GM21717 (cell line): ENCODE measurements at regions not wholly inside any gene's neighbourhood (a gene's known extent, or its start where the extent isn't known, plus 50 kb on each side); places are given as distances from the start of the nearest gene placed in this dataset.

ENCODE experiments used
- ATAC-seq: cut with Tn5 transposase; IDR thresholded peaks from one replicate; pipeline ENCODE4 v1.9.1; 2021; ENCODE audit warnings: mild to moderate bottlenecking, moderate library complexity; ENCODE audit not compliant: unreplicated experiment

DNA sequence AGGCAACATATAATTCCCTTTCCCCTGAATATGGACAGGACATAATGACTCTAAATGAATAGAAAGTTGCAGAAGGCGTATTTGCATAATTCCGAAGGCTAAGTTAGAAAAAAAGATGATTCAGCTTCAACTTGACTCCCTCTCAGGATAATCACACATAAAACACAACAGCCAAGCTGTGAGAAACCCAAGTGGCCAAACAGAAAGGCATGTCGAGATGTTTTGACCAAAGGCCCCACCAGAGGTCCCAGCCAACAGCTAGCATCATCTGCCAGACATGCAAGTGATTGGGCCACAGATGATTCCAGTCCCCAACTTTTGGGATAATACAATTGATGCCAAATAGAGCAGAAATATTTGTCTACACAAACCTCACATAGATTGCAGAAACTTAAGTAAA is 444.9 kb downstream of the LTN1 start:
- ATAC-seq, result no peak

DNA sequence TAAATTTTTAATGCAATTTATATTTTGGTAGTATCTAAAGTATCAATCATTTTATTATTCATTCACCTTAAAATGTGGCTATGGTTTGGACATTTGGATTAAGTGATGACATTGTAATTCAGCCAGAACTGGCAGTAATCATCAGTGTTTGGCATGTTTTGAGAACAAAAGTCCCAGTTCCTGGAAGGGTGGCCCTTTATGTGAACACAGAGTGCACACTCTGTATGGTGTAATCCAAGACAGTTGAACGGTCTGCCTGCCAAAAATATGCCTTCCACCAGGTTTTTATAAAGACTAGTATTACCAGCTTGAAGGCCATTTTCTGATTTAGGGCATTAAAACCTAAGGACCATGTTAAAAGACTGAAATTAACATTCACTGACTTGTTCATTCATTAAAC is 448.7 kb downstream of the LTN1 start:
- ATAC-seq, result no peak

DNA sequence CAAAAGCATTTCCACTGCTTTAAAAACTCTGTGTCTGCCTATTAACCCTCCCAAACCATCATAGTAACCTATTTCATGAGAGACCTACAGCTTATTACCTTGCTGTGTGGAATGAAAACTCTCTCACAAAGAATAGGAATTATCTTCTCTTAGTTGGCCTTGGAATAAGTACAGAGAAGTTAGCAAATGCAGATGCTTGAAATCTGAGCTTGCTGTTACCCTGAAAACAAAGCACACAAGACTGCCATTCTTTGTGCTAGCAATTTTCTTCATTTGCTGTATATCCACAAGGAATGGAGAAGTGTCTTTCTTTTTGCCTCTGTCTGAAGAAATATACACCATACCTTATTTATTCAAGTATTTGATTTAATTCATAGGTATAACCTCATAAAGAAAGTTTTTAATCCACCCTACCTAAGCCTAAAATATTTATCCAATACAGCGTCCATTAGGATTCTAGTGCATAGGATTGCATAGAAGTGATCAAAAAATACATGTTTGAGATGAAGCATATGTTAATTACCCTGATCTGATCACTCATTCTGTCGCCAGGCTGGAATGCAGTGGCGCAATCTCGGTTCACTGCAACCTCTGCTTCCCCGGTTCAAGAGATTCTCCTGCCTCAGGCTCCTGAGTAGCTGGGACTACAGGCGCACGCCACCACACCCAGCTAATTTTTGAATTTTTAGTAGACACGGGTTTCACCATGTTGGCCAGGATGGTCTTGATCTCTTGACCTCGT is 451.1 kb downstream of the LTN1 start:
- ATAC-seq, result no peak

DNA sequence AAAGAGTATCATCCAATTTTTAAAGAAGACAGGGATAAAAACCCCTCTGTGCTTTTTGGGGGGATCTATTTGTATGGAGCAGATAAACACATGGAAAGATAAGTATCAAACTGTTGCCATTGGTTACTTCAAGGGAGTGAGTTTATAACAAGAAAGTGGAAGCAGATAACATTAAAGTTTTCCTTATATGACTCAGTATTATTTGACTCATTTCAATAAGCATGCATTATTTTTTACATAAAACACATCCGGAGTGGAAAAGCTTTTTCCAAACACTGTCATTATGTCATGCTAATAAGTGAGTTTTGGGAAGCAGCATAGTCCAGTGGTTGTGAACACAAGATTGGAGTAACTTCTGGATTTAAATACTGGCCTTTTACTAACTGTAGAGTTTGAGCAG is 452.2 kb downstream of the LTN1 start:
- no peak for ATAC-seq

DNA sequence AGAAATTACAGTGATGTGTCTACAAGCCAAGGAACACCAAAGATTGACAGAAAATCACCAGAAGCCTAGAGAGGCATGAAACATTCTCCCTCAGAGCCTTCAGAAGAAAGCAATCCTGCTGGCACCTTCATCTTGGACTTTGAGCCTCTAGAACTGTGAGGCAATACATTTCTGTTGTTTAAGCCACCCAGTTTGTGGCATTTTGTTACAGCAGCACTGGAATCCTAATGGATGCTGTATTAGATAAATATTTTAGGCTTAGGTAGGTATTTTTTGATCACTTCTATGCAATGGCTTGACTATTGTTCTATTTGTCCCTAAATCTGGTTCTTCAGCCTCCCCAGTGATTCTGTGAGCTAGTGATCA is 453.1 kb downstream of the LTN1 start:
- no peak for ATAC-seq

DNA sequence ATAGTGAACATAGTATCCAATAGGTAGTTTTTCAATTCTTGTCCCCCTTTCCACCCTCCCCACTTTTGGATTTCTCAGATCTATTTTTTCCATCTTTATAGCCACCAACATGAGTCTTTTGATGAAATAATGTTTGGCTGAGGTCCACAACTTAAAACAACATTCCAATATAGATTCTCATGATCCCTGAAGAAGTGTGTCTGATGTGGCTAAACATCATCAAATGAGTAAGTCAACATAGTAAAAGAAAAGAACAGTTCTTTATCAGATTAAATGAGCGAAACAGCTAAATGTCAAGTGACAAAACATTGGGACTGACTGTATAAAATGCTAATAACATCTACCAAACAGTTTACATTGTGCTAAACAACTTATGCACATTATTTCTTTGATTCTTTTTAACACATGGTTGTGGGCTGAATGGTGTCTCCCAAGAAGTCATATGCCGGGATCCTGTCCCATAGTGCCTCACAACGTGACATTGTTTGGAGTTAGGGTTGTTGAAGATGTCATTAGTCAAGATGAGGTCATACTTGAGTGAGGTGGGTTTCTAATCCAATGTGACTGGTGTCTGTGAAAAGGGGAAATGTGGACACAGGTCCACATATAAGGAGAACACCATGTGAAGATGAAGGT is 453.6 kb downstream of the LTN1 start:
- ATAC-seq, result no peak

DNA sequence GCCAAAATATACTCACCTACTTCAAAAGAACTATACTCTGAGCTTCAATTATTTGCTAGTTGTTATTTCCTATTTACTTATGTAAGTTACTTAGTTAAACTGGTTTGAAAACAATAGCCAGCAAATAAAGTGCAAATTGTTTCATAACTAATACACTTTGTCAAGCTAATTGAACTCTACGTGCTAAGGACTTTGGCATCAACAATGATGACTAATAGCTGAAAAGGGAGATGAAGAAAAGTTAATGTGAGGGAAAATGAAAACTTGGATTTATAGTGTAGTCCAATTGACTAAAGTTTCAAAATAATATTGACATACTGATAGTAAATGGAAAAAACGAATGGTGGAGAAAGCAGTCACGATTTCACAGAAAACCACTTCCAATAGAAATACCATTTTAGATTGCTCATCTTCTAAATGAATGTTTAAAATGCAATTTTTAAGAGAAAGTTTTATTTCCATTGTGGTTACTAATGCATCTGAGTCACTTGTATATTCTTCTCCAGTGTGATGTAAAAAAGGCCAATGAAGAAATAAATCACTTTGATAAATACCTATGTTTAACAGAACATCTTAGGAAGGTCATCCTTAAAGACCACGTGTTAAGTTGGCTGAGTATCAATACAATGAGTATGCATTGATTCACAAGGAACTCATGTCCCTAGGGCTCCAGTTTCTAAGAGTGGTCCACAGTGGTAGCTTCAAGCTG is 455.2 kb downstream of the LTN1 start:
- ATAC-seq, result no peak

GRCh38 chr21:28532446-28532845 is 460.2 kb downstream of the LTN1 start:
- ATAC-seq, result no peak

DNA sequence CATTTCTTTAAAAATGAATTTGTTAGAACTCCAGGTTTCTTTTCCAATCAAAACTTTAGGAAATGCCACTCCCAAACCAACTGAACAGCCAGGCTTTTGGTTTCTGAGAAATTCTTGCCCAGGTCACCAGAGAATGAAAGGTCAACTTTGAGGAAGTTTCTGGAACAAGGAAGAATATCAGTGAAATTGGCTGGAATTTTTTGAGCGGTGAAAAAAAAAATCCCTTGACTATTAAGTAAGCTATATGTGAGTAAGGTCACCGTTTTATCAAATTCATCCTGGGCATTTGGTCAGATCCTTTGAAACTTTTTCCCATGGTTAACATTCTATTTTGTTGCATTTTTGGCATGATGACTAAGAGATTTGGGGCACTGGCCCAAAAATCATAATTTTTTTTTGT is 469.3 kb downstream of the LTN1 start:
- no peak for ATAC-seq

- ATAC-seq, result no peak
Measured at GRCh38 chr21:28522014-28522799, 470.5 kb downstream of the LTN1 start.

- ATAC-seq, result no peak
Measured at GRCh38 chr21:28518630-28519029, 474.0 kb downstream of the LTN1 start.

- peak; percentile 97 for ATAC-seq
Measured at GRCh38 chr21:28516991-28517592, 475.6 kb downstream of the LTN1 start.

GRCh38 chr21:28516021-28516420 is 476.7 kb downstream of the LTN1 start:
- no peak for ATAC-seq

GRCh38 chr21:28513428-28513827 is 479.2 kb downstream of the LTN1 start:
- ATAC-seq, result no peak

- ATAC-seq, result no peak
Measured at GRCh38 chr21:28509031-28509430, 483.6 kb downstream of the LTN1 start.

DNA sequence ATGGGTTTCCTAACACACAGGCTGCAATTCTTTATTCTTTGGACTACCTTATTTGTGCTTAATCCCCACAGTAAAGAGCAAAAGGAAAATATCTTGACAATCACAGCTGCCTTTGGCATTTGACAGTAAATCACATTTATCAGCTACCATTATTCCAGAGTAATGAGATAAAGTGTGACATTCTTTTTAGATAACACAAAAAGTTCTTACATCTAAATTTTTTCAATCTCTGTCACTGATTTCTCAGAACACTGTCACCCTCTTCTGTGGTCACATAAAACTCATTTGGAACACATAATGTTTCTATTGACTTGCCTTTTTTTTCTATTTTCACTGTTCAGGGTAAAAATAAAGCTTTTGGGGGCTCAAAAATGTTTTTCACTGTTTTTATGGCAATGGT is 484.6 kb downstream of the LTN1 start:
- no peak for ATAC-seq

DNA sequence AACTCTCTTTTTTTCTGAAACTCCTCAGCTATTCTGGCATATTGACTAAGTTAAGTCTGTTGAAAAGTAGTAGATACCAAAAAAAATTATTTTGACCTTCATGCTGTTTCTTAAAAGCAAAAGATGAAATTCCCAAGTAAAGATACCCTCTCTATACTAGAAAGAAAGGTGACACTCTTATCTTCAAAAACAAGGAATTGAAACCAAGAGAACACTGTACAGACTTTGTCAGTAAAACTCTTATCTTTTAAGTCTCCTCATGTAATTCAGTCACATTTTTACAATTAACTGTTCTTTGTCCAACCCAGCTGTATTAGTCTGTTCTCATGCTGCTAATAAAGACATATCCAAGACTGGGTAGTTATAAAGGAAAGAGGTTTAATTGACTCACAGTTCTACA is 496.2 kb downstream of the LTN1 start:
- no peak for ATAC-seq

DNA sequence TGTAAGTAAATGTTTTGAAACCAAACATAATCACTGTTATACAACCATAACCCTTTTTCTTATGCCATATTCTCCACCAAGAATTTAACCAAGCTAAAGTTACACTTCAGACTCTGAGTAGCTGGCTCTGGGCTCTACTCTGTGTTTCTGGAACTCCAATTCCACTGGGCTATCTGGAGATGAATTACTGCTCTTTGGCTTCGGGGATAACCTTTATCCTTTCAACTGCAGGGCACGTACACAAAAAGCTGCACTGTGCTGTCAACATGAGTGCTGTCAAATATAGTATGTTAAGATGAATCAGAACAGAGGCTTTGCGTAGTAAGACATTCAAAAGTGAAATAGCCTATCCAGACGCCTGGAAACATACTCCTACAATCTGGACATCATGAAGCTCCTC is 500.6 kb downstream of the LTN1 start:
- ATAC-seq, result no peak

GRCh38 chr21:28489821-28490350 is 502.8 kb downstream of the LTN1 start:
- no peak for ATAC-seq

GRCh38 chr21:28489162-28489561 is 503.5 kb downstream of the LTN1 start:
- no peak for ATAC-seq
